Liver (tissue), 8 donors: ENCODE measurements at regions not wholly inside any gene's neighbourhood (a gene's known extent, or its start where the extent isn't known, plus 50 kb on each side); places are given as distances from the start of the nearest gene placed in this dataset.

Experiments
- DNase-seq: peaks from one replicate; pipeline ENCODE4 v3.0.0-alpha.2; 2017; ENCODE audit warnings: low spot score
- H3K27ac ChIP-seq, 2 donors: one replicate each; pipeline ENCODE4 v1.7.0; 2013; ENCODE audit warnings: inconsistent platforms in 2 of 2, low read length in 2 of 2, control low read depth in 1 of 2, low read depth in 1 of 2, mild to moderate bottlenecking in 1 of 2
- H3K27me3 ChIP-seq, 4 donors: one replicate each; pipeline versions ENCODE4 v1.6.1 to v1.7.0; 2013; ENCODE audit warnings: low read length in 3 of 4, inconsistent platforms in 1 of 4, mild to moderate bottlenecking in 1 of 4, moderate library complexity in 1 of 4; ENCODE audit not compliant: control insufficient read depth in 4 of 4, insufficient read depth in 4 of 4
- H3K36me3 ChIP-seq, 4 donors: one replicate each; pipeline versions ENCODE4 v1.6.1 to v1.7.0; 2013; ENCODE audit warnings: low read length in 3 of 4, mild to moderate bottlenecking in 3 of 4, low read depth in 1 of 4, moderate library complexity in 1 of 4; ENCODE audit not compliant: control insufficient read depth in 4 of 4, insufficient read depth in 3 of 4
- H3K4me1 ChIP-seq, 4 donors: one replicate each; pipeline versions ENCODE4 v1.6.1 to v1.7.0; 2013; ENCODE audit warnings: low read length in 3 of 4, mild to moderate bottlenecking in 3 of 4, moderate library complexity in 1 of 4; ENCODE audit not compliant: control insufficient read depth in 4 of 4, insufficient read depth in 4 of 4
- H3K4me3 ChIP-seq, 3 donors: one replicate each; pipeline versions ENCODE4 v1.6.1 to v1.7.0; 2013; ENCODE audit warnings: low read length in 3 of 3, control low read depth in 1 of 3, low read depth in 1 of 3, mild to moderate bottlenecking in 1 of 3
- H3K9ac ChIP-seq, 2 donors: one replicate each; pipeline ENCODE4 v1.7.0; 2013; ENCODE audit warnings: low read length in 2 of 2, mild to moderate bottlenecking in 2 of 2, moderate library complexity in 2 of 2, control low read depth in 1 of 2, low read depth in 1 of 2
- H3K9me3 ChIP-seq, 4 donors: one replicate each; pipeline versions ENCODE4 v1.6.1 to v1.7.0; 2013; ENCODE audit warnings: low read length in 3 of 4; ENCODE audit not compliant: control insufficient read depth in 4 of 4
- ATF3 ChIP-seq: IDR thresholded peaks from 2 replicates; pipeline ENCODE4 v1.6.1; 2016; ENCODE audit warnings: antibody characterized with exemption
- CTCF ChIP-seq: fragments of 150-350 bp; IDR thresholded peaks from 2 replicates; pipeline ENCODE4 v1.5.1; 2017; ENCODE audit warnings: improper control_type of control experiment, low read depth, low read length; ENCODE audit not compliant: missing input control
- EGR1 ChIP-seq, 2 donors: IDR thresholded peaks; 2 replicates each; pipeline ENCODE4 v1.6.1; 2016 to 2018; ENCODE audit warnings: antibody characterized with exemption in 2 of 2, low read depth in 2 of 2
- FOXA1 ChIP-seq: IDR thresholded peaks from 2 replicates; pipeline ENCODE4 v1.6.1; 2016; ENCODE audit warnings: antibody characterized with exemption
- FOXA2 ChIP-seq: IDR thresholded peaks from 2 replicates; pipeline ENCODE4 v1.6.1; 2016; ENCODE audit warnings: antibody characterized with exemption
- GABPA ChIP-seq, 2 donors: IDR thresholded peaks in 1 of 2; conservative IDR thresholded peaks in 1 of 2; 2 replicates each; pipeline ENCODE4 v1.6.1; 2016; ENCODE audit warnings: antibody characterized with exemption in 2 of 2, mild to moderate bottlenecking in 1 of 2, moderate library complexity in 1 of 2
- HNF4A ChIP-seq, 2 donors: conservative IDR thresholded peaks; 2 replicates each; pipeline ENCODE4 v1.6.1; 2016; ENCODE audit warnings: antibody characterized with exemption in 2 of 2, mild to moderate bottlenecking in 2 of 2
- HNF4G ChIP-seq: IDR thresholded peaks from 2 replicates; pipeline ENCODE4 v1.6.1; 2016; ENCODE audit warnings: antibody characterized with exemption
- JUND ChIP-seq, 2 donors: IDR thresholded peaks; 2 replicates each; pipeline ENCODE4 v1.6.1; 2016; ENCODE audit warnings: antibody characterized with exemption in 2 of 2
- MAX ChIP-seq: IDR thresholded peaks from 2 replicates; pipeline ENCODE4 v1.6.1; 2016; ENCODE audit warnings: antibody characterized with exemption
- RAD21 ChIP-seq, 2 donors: IDR thresholded peaks; 2 replicates each; pipeline ENCODE4 v1.6.1; 2016; ENCODE audit warnings: antibody characterized with exemption in 2 of 2, mild to moderate bottlenecking in 2 of 2
- REST ChIP-seq: IDR thresholded peaks from 2 replicates; pipeline ENCODE4 v1.6.1; 2016; ENCODE audit warnings: antibody characterized with exemption, mild to moderate bottlenecking
- RXRA ChIP-seq, 2 donors: IDR thresholded peaks; 2 replicates each; pipeline ENCODE4 v1.6.1; 2017 to 2018; ENCODE audit warnings: antibody characterized with exemption in 2 of 2, mild to moderate bottlenecking in 1 of 2
- SP1 ChIP-seq: IDR thresholded peaks from 2 replicates; pipeline ENCODE4 v1.6.1; 2018; ENCODE audit warnings: antibody characterized with exemption, mild to moderate bottlenecking
- TAF1 ChIP-seq: conservative IDR thresholded peaks from 2 replicates; pipeline ENCODE4 v1.6.1; 2016; ENCODE audit warnings: antibody characterized with exemption, mild to moderate bottlenecking
- YY1 ChIP-seq: IDR thresholded peaks from 2 replicates; pipeline ENCODE4 v1.6.1; 2016; ENCODE audit warnings: antibody characterized with exemption, mild to moderate bottlenecking
- ZBTB33 ChIP-seq: IDR thresholded peaks from 2 replicates; pipeline ENCODE4 v1.6.1; 2016; ENCODE audit warnings: antibody characterized with exemption
- WGBS: extraction: QIAGEN DNeasy Blood & Tissue Kit; methylation state at CpG from one replicate; pipeline ENCODE4 v1.1.7; 2013; 5-methylcytosine and 5-hydroxymethylcytosine counted together
- donor health status: healthy.
- donor health status: healthy.
- donor health status: healthy.
- donor health status: healthy.
- donor health status: healthy.

GRCh38 chr10:78258323-78259030 lies 224.8 kb downstream of the RPS24 start:
- no peak for TF ChIP-seq EGR1 (IDR thresholded peaks at IDR 0.05; ENCODE audit: low read depth in 2 of 2)
- TF ChIP-seq CTCF, result peak; percentile 24
- peak; percentile 61 to 69 for TF ChIP-seq RAD21 (IDR thresholded peaks at IDR 0.05)
- Histone ChIP-seq H3K9ac (no peak overlapping the region), H3K36me3 (no peaks in the 10 kb centered on the region), H3K9me3 (no peaks in the 10 kb centered on the region), H3K27me3 (peaks cover 0 to 2% (median 0%) of the 10 kb centered on the region in 4 donors), H3K4me3 (no peak overlapping the region), H3K27ac (no peak overlapping the region), H3K4me1 (no peaks in the 10 kb centered on the region)
- 76% methylated on average over 4 of the region's 4 CpGs for WGBS
- DNase-seq, result no peak

- peaks cover 0 to 2% (median 0%) of the 10 kb centered on the region in 4 donors for H3K27me3 ChIP-seq
- TF ChIP-seq FOXA1 (no peak), HNF4A (conservative IDR thresholded peaks at IDR 0.05) (no peak), HNF4G (no peak), TAF1 (no peak), ZBTB33 (no peak), REST (no peak), RAD21 (IDR thresholded peaks at IDR 0.05) (no peak), CTCF (no peak), ATF3 (no peak), SP1 (no peak), RXRA (IDR thresholded peaks at IDR 0.05) (no peak), FOXA2 (no peak), EGR1 (IDR thresholded peaks at IDR 0.05; ENCODE audit: low read depth in 2 of 2) (no peak), MAX (no peak), JUND (IDR thresholded peaks at IDR 0.05) (no peak), YY1 (no peak), GABPA (IDR thresholded peaks at IDR 0.05 in 1 of 2, conservative IDR thresholded peaks at IDR 0.05 in 1 of 2) (no peak)
- no peak overlapping the region for H3K4me3 ChIP-seq
- H3K36me3 ChIP-seq, result no peaks in the 10 kb centered on the region
- H3K27ac ChIP-seq, result no peak overlapping the region
- H3K4me1 ChIP-seq, result no peaks in the 10 kb centered on the region
- no peak overlapping the region for H3K9ac ChIP-seq
- no peaks in the 10 kb centered on the region for H3K9me3 ChIP-seq
- no peak for DNase-seq
- WGBS, result 82% methylated on average over 3 of the region's 3 CpGs
Measured at GRCh38 chr10:78259391-78259790, 225.7 kb downstream of the RPS24 start.
